Eye (tissue), 1 donor: ENCODE measurements at regions not wholly inside any gene's neighbourhood (a gene's known extent, or its start where the extent isn't known, plus 50 kb on each side); places are given as distances from the start of the nearest gene placed in this dataset.

Experiments used
- DNase-seq: peaks from one replicate; pipeline ENCODE4 v3.0.0-alpha.2; 2015

GRCh38 chr1:214824763-214825162 is 221.8 kb downstream of the CENPF start:
- no peak for DNase-seq

GRCh38 chr1:214826619-214827018 is 223.6 kb downstream of the CENPF start:
- DNase-seq, result no peak

GRCh38 chr1:214827883-214828282 is 224.9 kb downstream of the CENPF start:
- DNase-seq, result no peak

- DNase-seq, result no peak
Observed at GRCh38 chr1:214830941-214831340, 227.9 kb downstream of the CENPF start.

GRCh38 chr1:214831956-214832355 is 229.0 kb downstream of the CENPF start:
- DNase-seq, result no peak

GRCh38 chr1:214833178-214833756 is 230.3 kb downstream of the CENPF start:
- no peak for DNase-seq

GRCh38 chr1:214837376-214837775 is 234.4 kb downstream of the CENPF start:
- DNase-seq, result no peak

- no peak for DNase-seq
Observed at GRCh38 chr1:214838351-214838750, 235.4 kb downstream of the CENPF start.

- DNase-seq, result no peak
Observed at GRCh38 chr1:214840356-214840755, 237.4 kb downstream of the CENPF start.

GRCh38 chr1:214842856-214843255 is 239.7 kb upstream of the KCNK2 start:
- no peak for DNase-seq

GRCh38 chr1:214843281-214843680 is 239.3 kb upstream of the KCNK2 start:
- no peak for DNase-seq

GRCh38 chr1:214844319-214844718 is 238.2 kb upstream of the KCNK2 start:
- DNase-seq, result no peak

- no peak for DNase-seq
Observed at GRCh38 chr1:214846276-214846675, 236.3 kb upstream of the KCNK2 start.

- no peak for DNase-seq
Observed at GRCh38 chr1:214847071-214847810, 235.3 kb upstream of the KCNK2 start.

- no peak for DNase-seq
Observed at GRCh38 chr1:214848101-214848500, 234.4 kb upstream of the KCNK2 start.

GRCh38 chr1:214850432-214851050 is 232.0 kb upstream of the KCNK2 start:
- no peak for DNase-seq

GRCh38 chr1:214853340-214853739 is 229.2 kb upstream of the KCNK2 start:
- no peak for DNase-seq

- DNase-seq, result no peak
Observed at GRCh38 chr1:214854126-214854875, 228.2 kb upstream of the KCNK2 start.

GRCh38 chr1:214856843-214857242 is 225.7 kb upstream of the KCNK2 start:
- no peak for DNase-seq

- no peak for DNase-seq
Observed at GRCh38 chr1:214857716-214858115, 224.8 kb upstream of the KCNK2 start.

- DNase-seq, result no peak
Observed at GRCh38 chr1:214859647-214860046, 222.9 kb upstream of the KCNK2 start.

- no peak for DNase-seq
Observed at GRCh38 chr1:214861615-214862014, 220.9 kb upstream of the KCNK2 start.

- DNase-seq, result no peak
Observed at GRCh38 chr1:214862421-214862820, 220.1 kb upstream of the KCNK2 start.
